Stimulated activated CD8-positive, alpha-beta memory T cell treated with anti-CD3 and anti-CD28 coated beads, Interleukin-15, amount 100 ng/mL, for 1 hour (primary cell): ENCODE measurements at regions not wholly inside any gene's neighbourhood (a gene's known extent, or its start where the extent isn't known, plus 50 kb on each side); places are given as distances from the start of the nearest gene placed in this dataset.

Experiments used
- DNase-seq: peaks from one replicate; pipeline ENCODE4 v3.0.0-alpha.2; 2020; ENCODE audit warnings: low read depth

DNA sequence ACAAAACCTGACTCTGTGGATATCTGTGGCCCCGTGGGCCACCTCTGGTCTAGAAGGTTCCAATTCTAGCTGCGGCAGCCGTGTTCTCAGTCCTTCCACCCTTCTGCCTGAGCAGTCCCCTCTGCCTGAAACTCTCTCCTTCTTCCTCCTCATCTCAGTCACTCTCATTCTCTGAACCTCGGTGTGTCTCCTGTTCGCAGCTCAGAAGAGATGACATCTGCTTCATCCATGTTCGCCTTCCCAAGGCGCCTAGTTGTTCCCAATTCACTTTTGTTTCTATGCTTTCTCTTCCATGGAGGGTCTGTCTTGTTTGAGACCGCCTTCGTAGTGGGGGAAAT lies 95.5 kb downstream of the CEBPB start:
- no peak for DNase-seq

DNA sequence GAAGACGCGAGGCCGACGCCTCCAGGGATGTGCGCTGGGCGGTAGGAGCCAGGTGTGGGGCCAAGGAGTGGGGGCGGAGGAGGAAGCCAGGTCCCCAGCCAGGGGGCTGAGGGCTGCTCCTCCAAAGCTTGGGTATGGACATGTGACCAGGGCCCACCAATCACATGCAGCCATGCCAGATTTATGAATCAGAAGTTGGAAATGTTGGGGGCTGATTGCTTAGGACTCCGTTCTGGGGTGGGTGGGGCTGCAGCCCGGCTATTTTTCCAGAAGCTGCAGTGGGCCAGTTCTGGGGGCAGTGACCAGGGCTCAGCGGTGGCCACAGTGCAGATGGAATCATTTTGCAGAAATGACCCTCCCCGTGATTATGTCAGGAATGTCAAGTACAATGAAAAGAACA lies 96.0 kb downstream of the CEBPB start:
- DNase-seq, result no peak

DNA sequence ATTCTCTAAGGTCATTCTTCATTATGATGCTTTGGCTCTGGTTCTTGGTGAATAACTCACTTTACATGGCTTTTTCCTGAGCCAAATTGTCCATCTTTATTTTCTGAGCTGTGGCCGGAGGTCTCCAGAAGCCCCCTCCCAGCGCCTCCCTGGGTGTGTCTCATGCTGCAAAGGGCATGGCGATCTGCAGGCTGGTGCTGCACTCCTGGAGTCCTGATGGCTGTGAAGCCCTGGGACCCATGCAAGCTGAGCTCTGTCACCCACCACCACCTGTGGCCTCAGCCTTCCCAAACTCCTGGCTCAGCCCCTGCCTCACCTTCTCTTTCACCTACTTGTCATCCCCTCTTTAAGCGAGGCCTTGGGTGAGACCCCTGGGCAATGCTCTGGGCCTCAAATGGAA lies 96.9 kb downstream of the CEBPB start:
- no peak for DNase-seq

DNA sequence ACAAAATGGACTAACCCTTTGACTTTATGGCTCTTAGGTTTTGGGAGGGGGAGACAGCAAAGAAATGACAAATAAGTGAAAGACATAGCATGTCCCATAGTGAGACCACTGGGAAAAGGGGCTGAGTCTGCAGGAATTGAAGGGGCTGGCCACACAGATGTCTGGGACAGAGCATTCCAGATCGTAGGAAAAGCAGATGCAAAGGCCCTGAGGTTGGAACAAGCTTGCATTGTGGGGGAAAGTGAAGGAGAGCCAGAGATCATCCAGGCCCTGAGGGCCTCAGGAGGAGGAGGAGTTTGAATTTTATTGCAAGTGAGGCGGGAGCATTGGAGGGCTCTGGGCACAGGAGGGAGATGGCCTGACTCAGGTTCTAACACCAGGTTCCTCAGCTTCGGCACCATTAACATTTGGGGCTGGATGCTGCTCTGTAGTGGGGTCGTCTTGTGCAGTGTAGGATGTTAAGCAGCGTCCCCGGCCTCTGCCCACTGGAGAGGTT lies 97.5 kb downstream of the CEBPB start:
- no peak for DNase-seq

DNA sequence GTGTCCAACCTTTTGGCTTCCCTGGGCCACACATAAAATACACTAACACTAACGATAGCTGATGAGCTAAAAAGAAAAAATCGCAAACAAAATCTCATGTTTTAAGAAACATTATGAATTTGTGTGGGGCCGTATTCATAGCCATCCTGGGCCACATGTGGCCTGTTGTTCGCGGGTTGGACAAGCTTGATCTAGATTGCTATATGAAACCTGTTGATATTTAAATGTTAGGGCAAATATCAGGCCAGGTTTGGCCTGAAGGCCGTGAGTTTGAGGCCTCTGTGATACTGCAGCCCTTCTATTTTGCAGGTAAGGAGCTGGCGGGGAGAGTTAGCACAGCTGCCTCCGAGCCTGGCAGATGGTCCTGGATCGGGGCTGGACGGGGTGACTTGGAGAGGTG lies 99.0 kb downstream of the CEBPB start:
- DNase-seq, result no peak

DNA sequence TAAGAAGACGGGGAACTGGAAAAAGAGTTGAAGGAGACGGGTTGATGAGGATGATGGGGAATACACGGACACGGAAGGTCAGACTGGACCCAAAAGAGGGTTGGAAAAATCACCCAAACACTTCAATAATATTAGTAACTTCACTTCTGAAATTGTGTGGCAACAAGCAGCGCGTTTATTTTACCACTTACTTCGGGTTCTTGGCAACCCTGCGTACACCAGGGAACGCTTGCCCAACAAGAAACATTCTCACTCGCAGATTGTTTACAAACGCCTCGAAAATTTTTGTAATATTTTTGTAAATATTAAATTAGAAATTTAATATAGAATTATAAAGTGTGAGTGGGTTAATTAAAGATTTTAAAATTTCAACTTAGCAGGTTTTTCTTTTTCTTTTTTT lies 99.5 kb downstream of the CEBPB start:
- DNase-seq, result no peak

DNA sequence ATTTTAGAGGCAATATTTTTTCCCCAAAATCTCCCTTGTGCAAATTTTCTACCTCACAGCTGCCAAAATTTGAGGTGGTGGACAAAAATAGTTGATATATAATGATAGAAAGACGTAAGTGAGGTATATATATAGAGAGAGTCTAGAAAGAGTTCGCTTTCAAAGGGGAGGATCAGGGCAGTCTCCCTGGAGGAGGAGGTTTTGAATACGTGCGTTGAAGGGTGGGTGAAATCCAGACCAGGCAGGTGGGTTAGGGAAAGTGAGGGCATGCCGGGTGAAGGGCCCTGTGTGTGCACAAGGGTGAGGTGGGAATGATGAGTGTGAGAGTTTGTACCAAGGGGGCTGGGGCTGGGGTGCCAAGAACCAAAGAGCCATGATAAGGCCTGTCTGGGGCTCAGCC lies 100.2 kb downstream of the CEBPB start:
- no peak for DNase-seq

DNA sequence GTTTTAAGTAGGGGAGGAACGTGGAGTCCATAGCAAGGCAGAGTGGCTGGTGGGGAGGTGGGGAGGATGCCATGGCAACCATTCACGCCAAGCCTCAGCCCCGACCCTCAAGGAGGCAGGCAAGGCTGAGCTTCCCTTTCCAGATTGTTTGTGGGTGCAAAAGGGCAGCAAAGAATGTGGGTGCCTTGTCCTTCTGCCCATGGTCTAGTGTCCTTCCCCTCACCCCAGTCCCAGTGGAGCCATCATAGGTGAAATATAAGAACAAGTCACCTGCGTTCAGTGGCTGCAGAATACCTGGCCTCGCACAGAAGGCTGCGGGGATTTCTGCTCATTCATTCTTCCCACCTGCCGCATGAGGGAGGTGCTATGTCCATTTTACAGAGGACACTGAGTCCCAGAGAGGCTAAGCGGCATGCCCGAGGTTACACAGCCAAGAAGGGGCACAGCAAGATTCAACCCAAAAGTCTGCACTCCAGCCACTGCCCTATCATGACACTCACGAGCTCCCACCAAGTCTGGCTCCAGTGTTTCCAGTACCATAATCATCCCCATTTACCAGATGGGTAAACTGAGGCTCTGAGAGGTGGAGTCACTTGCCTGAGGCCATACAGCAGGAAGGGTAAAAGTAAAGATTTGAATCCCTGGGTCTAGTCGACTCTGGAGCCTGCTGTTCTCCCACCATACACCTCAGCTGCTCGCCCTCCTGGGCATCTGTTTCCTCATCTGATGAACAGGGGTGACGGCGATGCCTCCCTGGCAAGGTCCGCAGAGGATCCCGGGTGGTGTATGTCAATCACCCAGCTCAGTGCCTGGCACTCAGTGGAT lies 100.8 kb downstream of the CEBPB start:
- no peak for DNase-seq

DNA sequence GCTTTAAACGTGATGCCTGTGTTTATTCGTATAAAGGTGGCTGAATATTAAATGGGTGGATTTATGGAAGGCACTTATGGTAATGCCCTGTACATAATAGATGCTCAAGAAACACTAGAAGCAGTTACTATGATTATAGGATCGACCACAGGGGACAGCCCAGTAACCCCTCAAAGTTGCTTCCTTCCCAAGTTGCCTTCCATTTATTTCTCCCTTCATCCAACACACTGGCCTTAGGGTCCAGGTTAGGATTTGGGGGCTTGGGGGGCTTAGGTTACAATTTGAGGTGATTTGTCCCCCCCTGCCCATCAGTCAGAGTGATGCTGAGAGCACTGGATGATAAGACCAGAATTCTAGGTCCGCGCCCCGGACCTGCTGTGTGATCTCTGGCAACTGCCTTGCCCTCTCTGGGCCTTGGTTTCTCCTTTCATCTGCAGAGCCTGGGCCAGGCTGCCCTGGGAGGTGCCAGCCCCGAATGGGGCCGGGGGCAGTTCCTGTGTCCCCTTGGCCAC lies 101.5 kb downstream of the CEBPB start:
- DNase-seq, result no peak

DNA sequence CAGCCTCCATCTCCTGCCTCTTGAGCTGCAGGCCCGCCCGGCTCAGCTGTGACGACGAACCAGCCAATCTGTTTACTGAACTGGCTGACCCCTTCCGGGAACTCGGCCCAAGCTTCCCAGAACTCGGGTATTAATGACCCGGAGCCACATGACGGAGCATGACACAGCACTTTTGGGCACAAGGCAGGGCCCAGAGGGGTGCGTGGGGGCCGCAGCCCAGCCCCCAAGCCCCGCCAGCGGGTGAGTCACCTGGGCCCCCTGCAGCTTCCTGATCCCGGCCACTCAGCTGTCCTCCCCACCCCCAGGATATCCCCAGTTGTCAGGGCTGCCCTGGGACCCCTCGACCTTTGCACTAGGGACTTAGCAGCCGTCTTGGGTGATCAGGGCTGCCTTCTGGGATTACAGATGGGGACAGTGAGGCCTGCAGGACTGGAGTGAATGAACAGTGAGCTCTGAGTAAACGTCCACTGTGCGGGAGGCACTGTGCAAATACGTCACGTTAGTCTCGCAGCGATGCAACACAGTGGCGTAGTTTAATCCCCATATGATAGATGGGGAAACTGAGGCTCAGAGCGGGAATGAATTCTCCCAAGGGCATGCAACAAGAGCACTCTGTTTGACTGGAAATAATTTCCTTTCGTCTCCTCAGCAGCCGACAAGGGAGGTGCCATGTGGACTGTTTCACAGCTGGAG lies 102.1 kb downstream of the CEBPB start:
- DNase-seq, result no peak

DNA sequence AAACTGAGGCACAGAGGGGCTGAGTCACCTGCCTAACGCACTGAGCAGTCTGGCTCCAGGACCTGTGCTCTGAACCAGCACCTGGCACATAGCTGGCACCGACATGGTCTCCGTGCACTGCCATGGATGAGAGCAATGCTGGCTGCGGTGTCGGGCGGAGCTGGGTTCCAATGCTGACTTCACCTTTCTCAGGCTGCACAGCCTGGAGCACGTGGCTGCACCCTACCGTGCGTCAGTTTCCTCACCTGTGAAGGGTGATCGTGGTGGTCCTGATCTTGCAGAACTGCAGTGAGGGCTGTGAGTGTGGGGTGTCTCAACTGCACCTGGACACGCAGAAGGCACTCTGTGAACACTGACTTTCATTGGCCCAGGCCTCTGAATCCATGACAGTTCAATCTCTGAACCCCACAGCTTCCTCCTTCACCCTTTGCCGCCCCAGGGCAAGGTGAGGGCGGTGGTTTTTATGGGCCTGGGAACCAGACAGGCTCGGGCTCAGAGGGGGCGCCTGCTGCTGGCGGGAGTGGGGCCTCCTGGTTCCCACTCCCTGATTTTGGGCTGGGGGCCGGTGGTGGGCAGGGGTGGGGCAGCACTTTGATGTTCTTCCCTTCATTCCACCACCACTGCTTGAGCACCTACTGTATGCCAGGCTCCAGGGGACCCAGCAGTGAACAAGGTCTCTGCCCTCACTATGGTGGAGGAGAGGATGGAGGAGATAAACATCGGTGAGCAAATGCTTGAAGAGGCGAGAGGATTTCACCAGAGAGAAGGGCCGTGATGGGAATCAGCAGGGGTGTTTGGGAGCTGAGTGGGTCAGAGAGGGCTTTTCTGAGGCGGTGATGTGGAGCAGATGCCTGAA lies 102.9 kb downstream of the CEBPB start:
- no peak for DNase-seq

DNA sequence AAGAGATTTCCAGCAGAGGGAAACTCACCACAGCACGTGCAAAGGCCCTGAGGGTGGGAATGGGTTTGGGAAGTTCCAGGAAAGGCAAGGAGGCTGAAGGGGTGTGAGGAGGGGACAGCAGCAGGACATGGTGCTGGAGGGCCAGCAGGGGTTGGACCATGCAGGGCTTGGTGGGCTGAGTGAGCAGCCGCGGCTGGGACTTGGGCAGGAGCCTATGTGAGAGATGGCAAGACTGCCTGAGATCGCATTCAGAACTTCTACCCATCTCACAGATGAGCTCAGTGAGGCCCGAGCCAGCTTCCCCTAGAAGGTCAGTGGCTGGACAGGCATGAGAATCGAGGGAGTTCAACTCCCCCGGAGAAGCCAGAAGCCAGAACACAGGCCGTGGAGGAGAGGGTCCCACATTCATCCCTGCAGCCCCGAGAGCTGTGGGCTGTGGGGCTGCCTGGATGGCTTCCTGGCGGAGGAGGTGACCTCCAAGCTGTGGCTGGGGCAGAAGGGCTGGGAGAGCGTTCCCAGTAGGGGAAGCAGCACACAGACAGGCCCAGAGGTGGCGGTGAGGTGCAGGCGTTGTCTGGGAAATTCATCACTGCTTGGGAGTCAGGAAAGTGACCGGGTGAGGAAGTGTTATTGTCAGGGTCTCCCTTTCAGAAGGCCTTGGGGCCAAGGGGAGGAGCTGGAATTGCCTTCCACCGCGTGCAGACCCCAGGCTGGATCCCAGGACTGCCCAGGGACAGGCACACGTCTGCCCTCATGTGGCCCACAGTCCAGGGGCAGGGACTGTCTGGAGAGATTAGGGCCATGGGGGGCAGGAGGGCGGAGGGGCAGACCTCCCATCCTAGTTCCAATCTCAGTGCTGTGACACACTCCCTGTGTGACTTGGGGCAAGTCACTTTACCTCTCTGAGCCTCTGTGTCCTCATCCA lies 103.8 kb downstream of the CEBPB start:
- DNase-seq, result no peak

DNA sequence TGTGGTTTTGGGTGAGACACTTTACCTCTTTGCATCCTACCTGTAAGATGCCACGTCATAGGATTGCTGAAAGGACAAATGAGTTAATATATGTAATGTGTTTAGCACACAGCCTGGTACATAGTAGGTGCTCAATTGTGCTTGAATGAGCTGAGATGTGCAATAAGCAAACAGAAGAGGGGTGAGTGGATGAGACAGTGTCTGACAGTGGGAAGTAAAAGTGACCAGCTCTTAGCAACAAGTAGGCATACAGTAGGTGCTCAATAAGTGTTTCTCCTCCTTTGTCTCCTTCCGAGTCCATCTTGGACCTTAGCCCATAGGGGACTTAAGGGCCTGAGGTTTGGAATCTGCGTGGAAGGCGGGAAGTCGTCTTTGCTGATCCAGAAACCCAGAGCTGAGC lies 104.7 kb downstream of the CEBPB start:
- DNase-seq, result no peak

DNA sequence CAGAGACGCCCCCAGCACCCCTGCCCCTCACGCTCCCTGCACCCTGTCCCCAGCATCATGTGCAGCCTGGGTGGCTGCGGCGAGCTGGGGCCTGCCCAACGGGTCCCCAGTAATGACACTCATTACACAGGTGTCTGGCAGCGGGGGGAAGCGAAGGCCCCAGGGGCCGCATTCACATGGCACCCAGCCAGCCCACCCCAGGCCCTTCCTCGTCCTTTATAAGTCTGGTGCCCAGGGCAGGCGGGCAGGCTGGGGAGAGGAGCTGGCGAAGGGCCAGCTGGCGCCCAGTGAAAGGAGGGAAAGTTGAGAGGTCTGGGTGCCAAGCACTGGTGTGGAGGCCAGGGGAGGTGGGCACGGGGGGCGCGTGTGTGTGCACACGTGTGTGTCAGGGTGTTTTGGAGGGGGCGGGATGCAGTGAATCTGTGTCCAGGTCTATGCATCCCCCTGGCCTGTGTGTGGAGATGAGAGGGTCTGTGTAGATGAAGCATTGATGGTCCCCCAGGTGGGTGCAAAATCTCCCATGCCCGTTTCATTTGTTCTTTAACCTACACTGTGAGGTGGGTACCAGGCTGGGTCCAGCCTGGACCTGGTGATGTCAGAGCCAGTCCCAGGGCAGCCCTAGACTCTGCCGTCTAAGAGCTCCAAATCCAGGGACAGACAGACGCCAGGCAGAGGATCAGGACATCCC lies 105.3 kb downstream of the CEBPB start:
- no peak for DNase-seq

DNA sequence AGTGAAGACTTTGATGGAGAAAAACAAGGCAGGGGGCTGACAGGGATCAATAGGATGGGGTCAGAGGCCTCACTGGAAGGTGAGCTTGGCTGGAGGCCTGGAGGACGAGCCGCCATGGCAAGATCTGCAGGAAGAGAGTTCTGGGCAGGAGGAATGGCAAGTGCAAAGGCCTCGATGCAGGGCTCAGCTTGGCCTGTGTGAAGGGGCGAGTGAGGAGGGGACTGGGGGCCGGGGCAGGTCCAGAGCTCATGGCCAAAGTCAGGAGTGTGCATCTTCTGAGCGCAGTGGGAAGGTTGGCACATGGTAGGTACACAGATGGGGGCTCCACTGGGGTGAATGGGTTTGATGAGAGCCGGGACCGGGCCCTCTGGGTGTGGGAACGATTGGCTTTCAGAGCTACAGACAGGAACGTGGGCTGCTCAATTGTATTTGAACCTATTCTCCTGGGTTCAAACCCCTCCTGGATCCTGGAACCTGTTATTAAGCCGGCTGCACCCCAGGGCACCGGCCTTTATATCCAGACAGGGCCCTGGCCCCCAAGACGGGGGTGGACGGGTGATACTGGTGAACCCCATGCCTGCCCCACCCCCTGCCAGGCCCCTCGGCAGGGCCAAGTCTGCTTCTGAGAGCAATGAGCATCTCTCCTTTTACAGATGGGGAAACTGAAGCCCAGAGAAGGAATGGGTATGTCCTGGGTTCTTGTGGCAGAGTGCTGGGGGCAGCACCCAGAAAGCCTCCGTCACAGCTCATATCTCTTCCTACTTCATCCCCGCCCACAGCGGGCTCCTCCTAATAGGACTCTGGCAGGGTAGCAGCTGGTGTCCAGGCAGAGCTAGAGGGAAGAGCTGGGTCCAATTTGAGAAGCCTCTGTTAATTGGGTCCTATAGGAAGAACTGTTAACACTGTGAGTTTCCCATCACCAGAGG lies 106.1 kb downstream of the CEBPB start:
- DNase-seq, result no peak

DNA sequence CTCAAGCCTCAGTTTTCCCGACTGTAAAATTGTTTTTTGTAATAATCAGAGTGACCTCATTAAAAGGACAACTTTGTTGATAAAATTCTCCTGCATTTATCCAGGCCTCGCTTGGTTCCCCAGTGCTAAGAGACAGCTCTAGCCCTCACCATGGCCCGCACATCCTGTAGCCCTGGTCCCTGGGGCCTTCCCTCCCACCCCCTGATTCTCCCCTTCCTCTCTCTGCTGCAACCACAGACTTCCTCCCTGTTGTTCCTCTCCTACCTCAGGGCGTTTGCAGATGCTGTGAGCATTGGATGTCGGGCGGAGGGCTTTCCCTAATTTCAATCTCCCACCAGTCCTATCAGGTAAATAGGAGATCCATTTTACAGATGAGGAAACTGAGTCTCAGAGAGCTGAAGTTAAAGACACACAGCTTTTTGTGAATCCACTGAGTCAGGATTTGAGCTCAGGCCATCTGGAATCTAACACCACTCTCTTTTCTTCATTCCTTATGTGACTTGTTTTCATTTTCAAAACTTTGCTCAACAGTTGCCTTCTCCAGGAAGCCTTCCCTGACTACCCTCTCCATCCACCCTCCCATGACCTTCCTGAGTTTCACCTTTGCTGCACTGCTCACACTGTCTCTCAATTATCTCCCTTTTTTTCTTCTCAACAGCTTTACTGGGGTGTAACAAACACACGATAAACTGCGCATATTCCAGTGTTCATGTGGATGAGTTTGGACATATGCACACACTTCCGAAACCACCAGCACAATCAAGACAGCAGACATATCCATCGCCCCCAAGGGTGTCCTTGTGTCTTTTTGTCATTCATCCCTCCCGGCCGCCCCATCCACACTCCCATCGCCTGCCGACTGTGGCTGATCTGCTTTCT lies 107.1 kb downstream of the CEBPB start:
- no peak for DNase-seq

DNA sequence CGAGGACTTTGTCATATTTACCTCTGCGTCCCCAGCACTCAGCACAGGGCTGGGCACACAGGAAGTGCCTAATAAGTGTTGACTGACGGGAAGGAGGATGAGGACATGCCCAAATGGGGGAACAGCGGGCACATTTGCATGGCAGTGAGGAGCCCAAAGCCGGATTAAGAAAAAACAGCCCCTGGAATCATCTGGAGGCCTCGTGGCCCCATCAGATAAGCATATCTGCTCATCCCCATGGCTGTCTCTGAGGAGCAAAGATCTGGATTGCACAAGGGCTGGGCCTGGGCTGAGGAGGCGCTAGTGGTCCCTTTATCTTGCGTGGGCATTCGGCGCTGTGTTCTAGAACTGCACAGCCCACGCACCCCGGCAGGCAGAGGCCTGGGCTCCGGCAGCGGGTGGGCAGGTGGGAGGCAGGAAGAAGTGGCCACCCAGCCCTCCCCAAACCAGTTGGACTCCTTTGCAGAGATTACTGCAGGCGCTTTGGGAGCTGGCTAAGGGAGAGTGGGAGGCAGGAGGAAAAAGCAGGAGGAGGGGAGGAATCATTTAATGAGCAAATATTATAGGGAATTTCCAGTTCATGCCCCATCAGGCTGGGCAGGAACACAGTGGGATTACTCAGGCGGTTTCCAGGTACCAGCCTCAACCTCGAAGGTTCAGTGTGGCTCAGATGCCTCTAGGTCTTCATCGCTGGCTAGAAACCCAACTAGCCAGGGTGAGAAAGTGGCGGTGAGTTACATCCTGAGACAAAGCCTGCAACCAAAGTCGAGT lies 108.1 kb downstream of the CEBPB start:
- no peak for DNase-seq

DNA sequence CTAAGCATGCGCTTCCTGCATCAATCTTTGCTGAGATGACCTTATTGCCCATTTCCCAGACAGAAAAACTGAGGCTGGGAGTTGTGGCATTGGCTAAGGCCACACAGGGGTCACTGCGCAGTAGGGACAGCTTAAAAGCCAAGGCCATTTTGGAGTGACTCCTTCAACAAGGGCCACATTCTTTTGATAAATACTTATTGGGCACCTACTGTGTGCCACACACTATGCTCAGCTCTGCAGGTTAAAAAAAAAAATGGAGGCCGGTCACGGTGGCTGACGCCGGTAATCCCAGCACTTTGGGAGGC lies 108.6 kb downstream of the CEBPB start:
- no peak for DNase-seq
